Tibial artery (tissue), 4 donors: ENCODE measurements at regions not wholly inside any gene's neighbourhood (a gene's known extent, or its start where the extent isn't known, plus 50 kb on each side); places are given as distances from the start of the nearest gene placed in this dataset.

Experiments
- DNase-seq, 2 donors: peaks; one replicate each; pipeline ENCODE4 v3.0.0-alpha.2; 2019
- H3K27ac ChIP-seq, 2 donors: fragments of 200-600 bp; sonication (generic) in 1 of 2; 1 replicate in 1 of 2; 2 replicates in 1 of 2; pipeline ENCODE4 v1.5.1; 2018 to 2019; ENCODE audit warnings: mild to moderate bottlenecking in 1 of 2
- H3K27me3 ChIP-seq, 2 donors: fragments of 200-600 bp; sonication (generic) in 1 of 2; one replicate each; pipeline versions ENCODE4 v1.5.1 to v1.6.0; 2016 to 2019
- H3K36me3 ChIP-seq, 3 donors: fragments of 200-600 bp; sonication (generic) in 2 of 3; one replicate each; pipeline ENCODE4 v1.5.1; 2016 to 2019; ENCODE audit warnings: mild to moderate bottlenecking in 2 of 3
- H3K4me1 ChIP-seq, 4 donors: fragments of 200-600 bp; sonication (generic) in 2 of 4; 1 replicate in 3 of 4; 2 replicates in 1 of 4; pipeline ENCODE4 v1.5.1; 2016 to 2019
- H3K4me3 ChIP-seq, 2 donors: fragments of 200-600 bp; sonication (generic) in 1 of 2; 1 replicate in 1 of 2; 2 replicates in 1 of 2; pipeline ENCODE4 v1.5.1; 2018 to 2019; ENCODE audit warnings: mild to moderate bottlenecking in 2 of 2
- H3K9me3 ChIP-seq, 3 donors: fragments of 200-600 bp; sonication (generic) in 1 of 3; one replicate each; pipeline ENCODE4 v1.5.1; 2016 to 2019
- intact Hi-C: fragments of 100-400 bp; cut with DNase I; formaldehyde crosslinking; loops from one replicate; pipeline ENCODE4 v1.15.0; 2023; ENCODE audit warnings: low total_unique reads
- TF ChIP-seq, protein P1 (sequence below), 2 experiments: fragments of 200-600 bp in 1 of 2; fragments of 450-650 bp in 1 of 2; IDR thresholded peaks; one replicate each; pipeline ENCODE4 v1.5.1; 2017 to 2019; ENCODE audit warnings: antibody characterized with exemption in 2 of 2, mild to moderate bottlenecking in 1 of 2, moderate library complexity in 1 of 2

DNA sequence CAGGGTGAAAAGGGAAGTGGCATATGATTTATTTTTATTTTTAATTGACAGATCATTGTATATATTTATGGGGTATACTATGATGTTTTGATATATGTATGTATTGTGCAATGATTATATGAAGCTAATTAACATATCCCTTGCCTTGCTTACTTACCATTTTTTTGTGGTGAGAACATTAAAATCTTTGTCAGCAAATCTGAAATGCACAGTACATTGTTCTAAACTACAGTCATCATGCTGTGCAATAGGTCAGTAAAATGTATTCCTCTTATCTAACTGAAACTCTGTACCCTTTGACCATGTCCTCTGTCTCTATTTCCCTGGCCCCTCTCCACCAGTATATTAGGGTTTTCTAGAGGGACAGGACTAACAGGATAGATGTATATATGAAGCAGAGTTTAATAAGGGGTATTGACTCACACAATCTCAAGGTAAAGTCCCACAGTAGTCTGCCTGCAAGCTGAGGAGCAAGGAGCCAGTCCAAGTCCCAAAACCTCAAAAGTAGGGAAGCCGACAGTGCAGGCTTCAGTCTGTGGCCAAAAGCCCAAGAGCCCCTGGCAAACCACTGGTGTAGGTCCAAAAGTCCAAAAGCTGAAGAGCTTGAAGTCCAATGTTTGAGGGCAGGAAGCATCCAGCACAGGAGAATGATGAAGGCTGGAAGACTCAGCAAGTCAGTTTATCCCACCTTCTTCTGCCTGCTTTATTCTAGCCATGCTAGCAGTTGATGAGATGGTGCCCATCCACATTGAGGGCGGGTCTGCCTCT lies 122.2 kb upstream of the FBXL7 start:
- no peaks in the 10 kb centered on the region for H3K4me1 ChIP-seq
- H3K4me3 ChIP-seq, result no peak overlapping the region
- H3K9me3 ChIP-seq, result no peaks in the 10 kb centered on the region
- no peaks in the 10 kb centered on the region for H3K36me3 ChIP-seq
- intact Hi-C loops, result no loop called here
- H3K27ac ChIP-seq, result no peak overlapping the region
- no peak for DNase-seq
- no peaks in the 10 kb centered on the region for H3K27me3 ChIP-seq
- TF ChIP-seq, protein P1, sequence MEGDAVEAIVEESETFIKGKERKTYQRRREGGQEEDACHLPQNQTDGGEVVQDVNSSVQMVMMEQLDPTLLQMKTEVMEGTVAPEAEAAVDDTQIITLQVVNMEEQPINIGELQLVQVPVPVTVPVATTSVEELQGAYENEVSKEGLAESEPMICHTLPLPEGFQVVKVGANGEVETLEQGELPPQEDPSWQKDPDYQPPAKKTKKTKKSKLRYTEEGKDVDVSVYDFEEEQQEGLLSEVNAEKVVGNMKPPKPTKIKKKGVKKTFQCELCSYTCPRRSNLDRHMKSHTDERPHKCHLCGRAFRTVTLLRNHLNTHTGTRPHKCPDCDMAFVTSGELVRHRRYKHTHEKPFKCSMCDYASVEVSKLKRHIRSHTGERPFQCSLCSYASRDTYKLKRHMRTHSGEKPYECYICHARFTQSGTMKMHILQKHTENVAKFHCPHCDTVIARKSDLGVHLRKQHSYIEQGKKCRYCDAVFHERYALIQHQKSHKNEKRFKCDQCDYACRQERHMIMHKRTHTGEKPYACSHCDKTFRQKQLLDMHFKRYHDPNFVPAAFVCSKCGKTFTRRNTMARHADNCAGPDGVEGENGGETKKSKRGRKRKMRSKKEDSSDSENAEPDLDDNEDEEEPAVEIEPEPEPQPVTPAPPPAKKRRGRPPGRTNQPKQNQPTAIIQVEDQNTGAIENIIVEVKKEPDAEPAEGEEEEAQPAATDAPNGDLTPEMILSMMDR (IDR thresholded peaks at IDR 0.05), result no peak

DNA sequence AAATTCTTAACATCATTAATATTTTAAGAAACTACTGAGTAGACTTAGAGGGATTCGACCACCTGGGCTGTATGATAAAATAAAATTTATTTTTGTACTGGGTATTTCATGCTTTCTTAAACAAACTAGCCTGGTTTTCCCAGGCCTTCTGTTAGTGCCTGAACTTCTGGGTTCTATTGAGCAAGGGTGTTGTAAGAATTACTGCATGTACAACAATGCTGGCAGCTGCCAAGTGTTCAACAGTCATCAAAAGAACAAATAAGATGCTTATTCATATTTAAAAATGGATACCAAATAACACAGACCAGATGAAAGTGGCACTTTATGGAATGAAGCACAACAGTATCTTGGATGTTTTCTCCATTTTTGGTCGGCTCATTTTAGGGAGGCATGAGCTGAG lies 123.2 kb upstream of the FBXL7 start:
- no peaks in the 10 kb centered on the region for H3K4me1 ChIP-seq
- intact Hi-C loops, result no loop called here
- no peak overlapping the region for H3K4me3 ChIP-seq
- H3K27ac ChIP-seq, result no peak overlapping the region
- TF ChIP-seq, protein P1 (IDR thresholded peaks at IDR 0.05), result no peak
- no peaks in the 10 kb centered on the region for H3K36me3 ChIP-seq
- no peaks in the 10 kb centered on the region for H3K27me3 ChIP-seq
- DNase-seq, result no peak
- no peaks in the 10 kb centered on the region for H3K9me3 ChIP-seq

GRCh38 chr5:15376088-15376487 lies 123.9 kb upstream of the FBXL7 start:
- Histone ChIP-seq H3K27me3 (no peaks in the 10 kb centered on the region), H3K4me3 (no peak overlapping the region), H3K9me3 (no peaks in the 10 kb centered on the region), H3K27ac (no peak overlapping the region), H3K36me3 (no peaks in the 10 kb centered on the region), H3K4me1 (no peaks in the 10 kb centered on the region)
- no peak for DNase-seq
- TF ChIP-seq, protein P1 (IDR thresholded peaks at IDR 0.05), result no peak
- intact Hi-C loops, result no loop called here

- H3K27me3 ChIP-seq, result no peaks in the 10 kb centered on the region
- H3K9me3 ChIP-seq, result no peaks in the 10 kb centered on the region
- H3K4me1 ChIP-seq, result no peaks in the 10 kb centered on the region
- TF ChIP-seq, protein P1 (IDR thresholded peaks at IDR 0.05), result no peak
- no peak overlapping the region for H3K27ac ChIP-seq
- intact Hi-C loops, result no loop called here
- no peak for DNase-seq
- H3K4me3 ChIP-seq, result no peak overlapping the region
- no peaks in the 10 kb centered on the region for H3K36me3 ChIP-seq
Observed at GRCh38 chr5:15375559-15375958, 124.4 kb upstream of the FBXL7 start.

- Histone ChIP-seq H3K36me3 (no peaks in the 10 kb centered on the region), H3K27ac (no peak overlapping the region), H3K4me3 (no peak overlapping the region), H3K4me1 (no peaks in the 10 kb centered on the region), H3K27me3 (no peaks in the 10 kb centered on the region), H3K9me3 (no peaks in the 10 kb centered on the region)
- intact Hi-C loops, result no loop called here
- no peak for DNase-seq
- TF ChIP-seq, protein P1 (IDR thresholded peaks at IDR 0.05), result no peak
Observed at GRCh38 chr5:15374886-15375285, 125.1 kb upstream of the FBXL7 start.
